RWPE1 (cell line): ENCODE measurements at regions not wholly inside any gene's neighbourhood (a gene's known extent, or its start where the extent isn't known, plus 50 kb on each side); places are given as distances from the start of the nearest gene placed in this dataset.
A peak's percentile ranks its signal among the peaks of the same experiment; 100 is the strongest.

Experiments
- CTCF ChIA-PET: fragments of 350-600 bp; sonication (Branson Sonifier 250); formaldehyde crosslinking; extraction: SDS; loops from one replicate; lab custom pipeline; 2021; lab: Yijun Ruan, JAX
- POLR2A ChIA-PET: fragments of 400-600 bp; formaldehyde crosslinking; extraction: SDS; loops from one replicate; lab custom pipeline; 2020; ENCODE audit warnings: antibody characterized with exemption; ENCODE audit not compliant: low non-redundant PET; lab: Yijun Ruan, JAX
- DNase-seq: peaks from one replicate; pipeline ENCODE4 v3.0.0; 2012; ENCODE audit warnings: low spot score
- H3K27ac ChIP-seq: fragments of 450-650 bp; 2 replicates; pipeline ENCODE4 v1.5.1; 2017
- TF ChIP-seq, protein P1 (sequence below): fragments of 450-650 bp; conservative IDR thresholded peaks from 2 replicates; pipeline ENCODE4 v1.5.1; 2017; ENCODE audit warnings: low read depth, mild to moderate bottlenecking

DNA sequence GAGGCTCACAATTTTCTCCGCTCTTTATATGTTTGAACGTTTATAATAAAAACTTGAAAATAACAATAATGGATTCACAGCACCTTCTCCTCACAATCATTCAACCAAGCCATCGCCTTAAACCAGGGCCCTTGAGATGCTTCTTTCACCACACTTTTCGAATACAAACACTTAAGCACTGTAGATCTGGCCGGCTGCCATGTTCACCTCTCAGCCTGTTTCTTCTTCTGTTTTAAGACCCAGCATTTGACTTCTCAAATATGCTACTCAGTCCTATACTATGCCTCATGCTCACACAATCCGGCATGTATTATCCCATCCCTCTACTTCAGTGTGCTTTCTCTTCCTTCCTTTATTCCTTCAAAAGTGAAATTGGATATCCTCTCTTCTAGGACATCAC lies 280.6 kb downstream of the TFEC start:
- ChIA-PET CTCF (no interaction called here), POLR2A (interaction anchor here (0.7 kb wide), 1 partner anchor 409 kb away, joined by 3 read pairs; no protein-coding TSS in a partner anchor)
- H3K27ac ChIP-seq = no peak overlapping the region
- DNase-seq = no peak
- TF ChIP-seq, protein P1, sequence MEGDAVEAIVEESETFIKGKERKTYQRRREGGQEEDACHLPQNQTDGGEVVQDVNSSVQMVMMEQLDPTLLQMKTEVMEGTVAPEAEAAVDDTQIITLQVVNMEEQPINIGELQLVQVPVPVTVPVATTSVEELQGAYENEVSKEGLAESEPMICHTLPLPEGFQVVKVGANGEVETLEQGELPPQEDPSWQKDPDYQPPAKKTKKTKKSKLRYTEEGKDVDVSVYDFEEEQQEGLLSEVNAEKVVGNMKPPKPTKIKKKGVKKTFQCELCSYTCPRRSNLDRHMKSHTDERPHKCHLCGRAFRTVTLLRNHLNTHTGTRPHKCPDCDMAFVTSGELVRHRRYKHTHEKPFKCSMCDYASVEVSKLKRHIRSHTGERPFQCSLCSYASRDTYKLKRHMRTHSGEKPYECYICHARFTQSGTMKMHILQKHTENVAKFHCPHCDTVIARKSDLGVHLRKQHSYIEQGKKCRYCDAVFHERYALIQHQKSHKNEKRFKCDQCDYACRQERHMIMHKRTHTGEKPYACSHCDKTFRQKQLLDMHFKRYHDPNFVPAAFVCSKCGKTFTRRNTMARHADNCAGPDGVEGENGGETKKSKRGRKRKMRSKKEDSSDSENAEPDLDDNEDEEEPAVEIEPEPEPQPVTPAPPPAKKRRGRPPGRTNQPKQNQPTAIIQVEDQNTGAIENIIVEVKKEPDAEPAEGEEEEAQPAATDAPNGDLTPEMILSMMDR = no peak

DNA sequence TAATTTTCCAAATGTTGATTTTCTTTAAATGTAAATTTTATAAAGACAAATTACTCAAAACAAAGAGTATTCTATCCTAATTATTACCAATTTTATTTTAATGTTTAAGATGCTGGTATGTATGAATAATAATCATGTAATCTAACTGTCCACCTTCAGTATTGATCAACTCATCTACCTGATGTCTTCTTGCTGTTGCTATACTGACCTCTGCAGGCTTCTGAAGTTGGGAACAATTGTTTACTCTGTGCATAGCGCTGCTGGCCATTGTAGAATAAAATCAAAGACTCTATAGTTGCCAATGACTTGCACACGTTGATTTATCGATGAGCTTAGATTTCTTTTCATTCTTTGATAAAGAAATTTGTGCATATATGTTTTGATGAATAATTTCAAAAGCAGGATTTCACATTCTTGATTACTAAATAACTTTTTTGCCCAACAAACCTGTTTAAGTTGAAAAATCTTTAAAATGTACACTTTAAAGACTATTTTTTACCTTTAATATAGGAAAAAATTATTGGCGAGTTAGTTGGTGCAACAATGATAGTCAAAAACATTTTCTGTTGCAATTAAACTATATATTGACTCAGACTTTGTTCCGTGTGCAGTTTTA lies 282.3 kb downstream of the TFEC start:
- CTCF ChIA-PET = interaction anchor here (1.0 kb wide), 1 partner anchor 270 kb away, joined by 3 read pairs; no protein-coding TSS in a partner anchor
- TF ChIP-seq, protein P1 = peak; percentile 61
- POLR2A ChIA-PET = no interaction called here
- no peak for DNase-seq
- no peak overlapping the region for H3K27ac ChIP-seq

DNA sequence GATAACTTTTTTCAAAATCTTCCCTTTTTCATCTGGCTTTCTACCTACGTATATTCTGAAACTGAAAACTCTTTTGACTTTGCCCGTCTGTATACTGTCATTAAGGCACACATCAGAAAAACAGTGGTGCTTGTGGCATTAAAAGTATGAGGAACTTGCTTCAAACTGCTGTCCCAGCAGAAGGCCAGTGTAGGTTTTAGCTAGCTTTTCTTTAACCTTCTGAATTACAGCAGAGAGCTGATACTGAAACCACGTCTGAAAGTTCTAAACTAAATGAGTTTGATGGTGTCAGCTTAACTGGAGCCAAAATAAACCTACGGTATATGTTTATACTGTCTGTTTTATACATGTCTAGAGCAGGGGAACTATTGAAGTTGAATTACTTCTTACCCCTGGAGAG lies 283.4 kb downstream of the TFEC start:
- POLR2A ChIA-PET = no interaction called here
- no peak overlapping the region for H3K27ac ChIP-seq
- TF ChIP-seq, protein P1 = no peak
- CTCF ChIA-PET = interaction anchor here (0.6 kb wide), 1 partner anchor 1292 kb away, joined by 6 read pairs; no protein-coding TSS in a partner anchor
- no peak for DNase-seq

DNA sequence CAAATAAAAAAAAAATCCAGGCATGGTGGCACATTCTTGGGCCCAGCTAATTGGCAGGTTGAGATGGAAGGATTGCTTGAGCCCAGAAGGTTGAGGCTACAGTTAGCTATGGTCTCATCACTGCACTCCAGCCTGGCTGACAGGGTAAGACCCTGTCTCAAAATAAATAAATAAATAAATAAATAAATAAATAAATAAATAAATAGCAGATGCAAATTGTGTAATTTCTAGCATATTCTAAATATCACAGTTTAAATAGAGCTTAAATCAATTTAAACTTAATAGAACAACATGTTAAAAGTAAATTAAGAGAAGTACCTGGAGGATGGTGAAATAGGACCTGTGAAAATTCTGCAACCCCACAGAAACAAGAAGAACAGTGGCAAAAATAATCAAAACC lies 290.5 kb downstream of the TFEC start:
- POLR2A ChIA-PET = no interaction called here
- H3K27ac ChIP-seq = no peak overlapping the region
- TF ChIP-seq, protein P1 = no peak
- CTCF ChIA-PET = interaction anchor here (0.6 kb wide), 1 partner anchor 1199 kb away, joined by 5 read pairs; no protein-coding TSS in a partner anchor
- DNase-seq = no peak

DNA sequence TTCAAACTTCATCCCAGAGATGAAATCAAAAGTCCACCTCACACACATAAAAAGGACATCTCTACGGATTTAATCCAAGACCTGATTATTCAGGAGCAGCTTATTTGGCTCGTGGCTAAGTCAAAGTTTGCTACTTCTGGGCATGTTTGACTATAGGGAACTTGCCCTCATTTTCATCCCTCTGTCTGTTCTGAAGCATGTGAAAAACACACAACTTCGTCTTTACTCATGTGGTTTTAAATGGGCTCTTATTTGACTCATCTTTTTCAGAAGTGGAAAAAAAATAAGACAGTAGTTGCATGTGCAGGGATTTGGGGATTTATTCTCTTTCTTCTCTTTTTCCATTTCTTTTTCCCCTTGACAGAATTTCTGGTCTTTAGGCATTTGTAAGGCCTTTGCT lies 295.9 kb downstream of the TFEC start:
- no peak overlapping the region for H3K27ac ChIP-seq
- ChIA-PET CTCF (interaction anchor here (0.6 kb wide), 1 partner anchor 1234 kb away, joined by 4 read pairs; no protein-coding TSS in a partner anchor), POLR2A (no interaction called here)
- DNase-seq = no peak
- TF ChIP-seq, protein P1 = no peak

DNA sequence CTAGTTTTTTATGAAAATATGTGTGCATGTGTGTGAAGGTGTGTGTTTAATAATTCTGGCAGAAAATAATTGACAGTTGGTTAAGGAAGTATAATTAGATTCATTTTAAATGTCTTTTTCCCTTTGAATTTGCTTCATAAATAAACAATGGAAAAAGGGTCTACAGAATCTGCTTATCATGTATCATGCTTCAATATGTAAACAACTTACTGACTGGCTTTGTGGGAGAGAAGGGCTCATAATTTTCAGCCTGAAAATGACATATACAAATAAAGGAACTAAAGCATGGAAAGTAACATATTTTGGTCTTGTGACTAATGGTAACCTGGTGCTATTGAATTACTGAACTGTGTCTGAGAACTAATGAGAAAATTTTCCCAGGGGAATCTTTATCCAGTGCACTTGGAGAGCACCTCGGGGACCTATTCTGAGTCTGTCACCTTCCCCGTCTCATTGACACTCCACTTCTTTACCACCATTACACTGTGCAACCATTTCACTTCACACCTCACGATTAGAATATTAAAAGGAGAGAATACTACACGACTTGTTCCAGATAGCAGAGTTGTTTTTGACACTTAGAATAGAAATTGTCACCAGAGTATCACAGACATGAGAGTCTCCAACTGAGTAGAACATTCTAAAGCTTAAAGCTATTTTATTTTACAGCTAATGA lies 298.6 kb downstream of the TFEC start:
- ChIA-PET CTCF (no interaction called here), POLR2A (no interaction called here)
- DNase-seq = no peak
- TF ChIP-seq, protein P1 = no peak
- no peak overlapping the region for H3K27ac ChIP-seq
